Right hindlimb (tissue), 1 donor: ENCODE measurements at regions not wholly inside any gene's neighbourhood (a gene's known extent, or its start where the extent isn't known, plus 50 kb on each side); places are given as distances from the start of the nearest gene placed in this dataset.
A peak's percentile ranks its signal among the peaks of the same experiment; 100 is the strongest.

Source experiments
- DNase-seq: peaks from one replicate; pipeline ENCODE4 v3.0.0-alpha.2; 2018

- DNase-seq: peak; percentile 27
Observed at GRCh38 chr5:124581738-124582560, 164.5 kb downstream of the ZNF608 start.

- DNase-seq: no peak
Observed at GRCh38 chr5:124580925-124581737, 165.3 kb downstream of the ZNF608 start.

GRCh38 chr5:124580512-124580911 is 165.9 kb downstream of the ZNF608 start:
- DNase-seq: no peak

- no peak for DNase-seq
Observed at GRCh38 chr5:124576848-124577409, 169.5 kb downstream of the ZNF608 start.

- no peak for DNase-seq
Observed at GRCh38 chr5:124575725-124576124, 170.7 kb downstream of the ZNF608 start.

- no peak for DNase-seq
Observed at GRCh38 chr5:124574521-124575436, 171.7 kb downstream of the ZNF608 start.

GRCh38 chr5:124572971-124573370 is 173.5 kb downstream of the ZNF608 start:
- DNase-seq: no peak

- DNase-seq: no peak
Observed at GRCh38 chr5:124570285-124571035, 176.0 kb downstream of the ZNF608 start.

GRCh38 chr5:124566875-124567450 is 179.5 kb downstream of the ZNF608 start:
- no peak for DNase-seq

GRCh38 chr5:124561451-124561850 is 185.0 kb downstream of the ZNF608 start:
- DNase-seq: no peak

GRCh38 chr5:124560370-124560769 is 186.1 kb downstream of the ZNF608 start:
- DNase-seq: no peak

- no peak for DNase-seq
Observed at GRCh38 chr5:124557761-124558160, 188.7 kb downstream of the ZNF608 start.

- DNase-seq: no peak
Observed at GRCh38 chr5:124554746-124555578, 191.5 kb downstream of the ZNF608 start.

GRCh38 chr5:124553911-124554310 is 192.5 kb downstream of the ZNF608 start:
- no peak for DNase-seq

- no peak for DNase-seq
Observed at GRCh38 chr5:124552526-124552925, 193.9 kb downstream of the ZNF608 start.

- no peak for DNase-seq
Observed at GRCh38 chr5:124551939-124552279, 194.5 kb downstream of the ZNF608 start.

GRCh38 chr5:124550731-124551130 is 195.7 kb downstream of the ZNF608 start:
- no peak for DNase-seq

- DNase-seq: no peak
Observed at GRCh38 chr5:124549891-124550436, 196.5 kb downstream of the ZNF608 start.

GRCh38 chr5:124546643-124547042 is 199.8 kb downstream of the ZNF608 start:
- DNase-seq: peak; percentile 23

GRCh38 chr5:124544366-124545055 is 201.9 kb downstream of the ZNF608 start:
- no peak for DNase-seq
